ENCODE measurements at regions not wholly inside any gene's neighbourhood (a gene's known extent, or its start where the extent isn't known, plus 50 kb on each side); places are given as distances from the start of the nearest gene placed in this dataset.
"Not testable (repeated sequence)": the region's sequence is repeated elsewhere in the genome, so short reads cannot be mapped to it uniquely, and the experiment has no call there.

- TF ChIP-seq, protein P1, sequence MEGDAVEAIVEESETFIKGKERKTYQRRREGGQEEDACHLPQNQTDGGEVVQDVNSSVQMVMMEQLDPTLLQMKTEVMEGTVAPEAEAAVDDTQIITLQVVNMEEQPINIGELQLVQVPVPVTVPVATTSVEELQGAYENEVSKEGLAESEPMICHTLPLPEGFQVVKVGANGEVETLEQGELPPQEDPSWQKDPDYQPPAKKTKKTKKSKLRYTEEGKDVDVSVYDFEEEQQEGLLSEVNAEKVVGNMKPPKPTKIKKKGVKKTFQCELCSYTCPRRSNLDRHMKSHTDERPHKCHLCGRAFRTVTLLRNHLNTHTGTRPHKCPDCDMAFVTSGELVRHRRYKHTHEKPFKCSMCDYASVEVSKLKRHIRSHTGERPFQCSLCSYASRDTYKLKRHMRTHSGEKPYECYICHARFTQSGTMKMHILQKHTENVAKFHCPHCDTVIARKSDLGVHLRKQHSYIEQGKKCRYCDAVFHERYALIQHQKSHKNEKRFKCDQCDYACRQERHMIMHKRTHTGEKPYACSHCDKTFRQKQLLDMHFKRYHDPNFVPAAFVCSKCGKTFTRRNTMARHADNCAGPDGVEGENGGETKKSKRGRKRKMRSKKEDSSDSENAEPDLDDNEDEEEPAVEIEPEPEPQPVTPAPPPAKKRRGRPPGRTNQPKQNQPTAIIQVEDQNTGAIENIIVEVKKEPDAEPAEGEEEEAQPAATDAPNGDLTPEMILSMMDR (IDR thresholded peaks at IDR 0.05; ENCODE audit: low read depth, low read length, missing control alignments) = no peak
- H3K4me3 ChIP-seq (replicated peaks; ENCODE audit: low read depth, low read length) = no peak overlapping the region
- no peak for DNase-seq (ENCODE audit: extremely low read depth, low read depth)
These were observed 55.1 kb upstream of the SEPTIN5 start for GRCh38 chr22:19658967-19659804.

DNA sequence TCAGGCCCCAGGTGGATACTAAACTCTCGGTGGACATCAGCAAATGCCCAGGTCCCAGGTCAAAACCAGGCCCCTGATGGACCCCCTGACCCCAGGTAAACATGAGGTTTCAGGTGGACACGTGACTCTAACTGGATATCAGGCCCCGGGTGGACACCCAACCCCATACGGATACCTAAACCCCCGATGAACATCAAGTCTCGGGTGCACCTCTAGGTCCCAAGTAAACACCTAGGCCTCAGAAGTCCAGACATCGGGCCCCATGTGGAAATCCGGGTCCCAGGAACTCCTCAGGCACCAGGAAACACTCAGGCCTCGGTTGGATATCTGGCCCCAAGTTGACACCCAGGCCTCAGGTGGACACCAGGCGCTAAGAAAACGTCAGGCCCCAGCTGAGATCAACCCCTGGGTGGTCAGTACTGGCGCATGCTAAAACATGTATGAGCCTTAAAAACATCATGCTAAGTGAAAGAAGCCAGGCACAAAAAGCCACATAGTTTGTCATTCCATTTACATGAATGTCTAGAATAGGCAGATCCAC lies 54.4 kb upstream of the SEPTIN5 start:
- no peak overlapping the region for H3K4me3 ChIP-seq (replicated peaks; ENCODE audit: low read depth, low read length)
- DNase-seq (ENCODE audit: extremely low read depth, low read depth) = no peak
- TF ChIP-seq, protein P1 (IDR thresholded peaks at IDR 0.05; ENCODE audit: low read depth, low read length, missing control alignments) = no peak

- not testable (repeated sequence) for DNase-seq (ENCODE audit: extremely low read depth, low read depth); H3K4me3 ChIP-seq (replicated peaks; ENCODE audit: low read depth, low read length)
These were observed 53.7 kb upstream of the SEPTIN5 start for GRCh38 chr22:19660583-19660982.

DNA sequence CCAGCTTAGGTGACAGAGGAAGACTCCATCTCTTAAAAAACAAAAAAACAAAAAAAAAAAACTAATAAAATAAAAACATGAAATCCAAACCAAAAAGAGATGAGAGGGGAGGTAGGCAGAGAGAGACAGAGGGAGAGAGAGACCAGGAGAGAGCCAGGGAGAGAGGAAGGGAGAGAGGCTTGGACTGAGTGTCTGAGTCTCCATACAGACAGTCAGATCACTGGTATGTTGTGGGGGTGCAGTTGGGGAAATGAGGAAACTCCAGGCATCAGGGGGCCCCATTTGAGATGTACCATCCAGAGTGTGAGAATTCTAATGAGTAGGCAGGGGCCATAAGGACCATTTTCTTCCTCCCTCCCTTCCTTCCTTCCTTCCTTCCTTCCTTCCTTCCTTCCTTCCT lies 53.1 kb upstream of the SEPTIN5 start:
- H3K4me3 ChIP-seq (replicated peaks; ENCODE audit: low read depth, low read length) = no peak overlapping the region
- TF ChIP-seq, protein P1 (IDR thresholded peaks at IDR 0.05; ENCODE audit: low read depth, low read length, missing control alignments) = no peak
- DNase-seq (ENCODE audit: extremely low read depth, low read depth) = no peak

DNA sequence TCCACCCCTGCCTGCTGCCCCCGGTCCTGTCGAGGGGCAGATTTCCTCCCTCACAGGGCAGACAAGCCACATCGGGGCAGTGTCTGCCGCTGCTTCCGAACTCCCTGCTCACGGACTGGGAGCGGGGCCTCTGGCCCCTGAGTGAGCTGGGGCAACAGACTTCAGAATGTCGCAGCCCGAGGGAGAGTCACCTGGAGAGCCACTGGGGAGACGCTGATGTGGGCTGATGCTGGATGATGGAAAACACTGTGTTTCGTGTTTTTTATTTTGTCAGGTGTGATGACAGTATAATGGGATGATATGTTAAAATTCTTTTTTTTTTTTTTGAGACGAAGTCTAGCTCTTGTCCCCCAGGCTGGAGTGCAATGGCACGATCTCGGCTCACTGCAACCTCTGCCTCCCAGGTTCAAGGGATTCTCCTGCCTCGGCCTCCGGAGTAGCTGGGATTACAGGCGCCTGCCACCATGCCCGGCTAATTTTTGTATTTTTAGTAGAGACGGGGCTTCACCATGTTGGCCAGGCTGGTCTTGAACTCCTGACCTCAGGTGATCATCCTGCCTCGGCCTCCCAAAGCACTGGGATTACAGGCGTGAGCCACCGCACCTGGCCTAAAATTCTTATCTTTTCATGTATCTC lies 52.1 kb upstream of the SEPTIN5 start:
- H3K4me3 ChIP-seq (replicated peaks; ENCODE audit: low read depth, low read length); DNase-seq (ENCODE audit: extremely low read depth, low read depth): not testable (repeated sequence)

- H3K4me3 ChIP-seq (replicated peaks; ENCODE audit: low read depth, low read length) = no peak overlapping the region
- peak; percentile 22 for DNase-seq (ENCODE audit: extremely low read depth, low read depth)
- TF ChIP-seq, protein P1 (IDR thresholded peaks at IDR 0.05; ENCODE audit: low read depth, low read length, missing control alignments) = no peak
These were observed 51.0 kb upstream of the SEPTIN5 start for GRCh38 chr22:19663286-19663815.

DNA sequence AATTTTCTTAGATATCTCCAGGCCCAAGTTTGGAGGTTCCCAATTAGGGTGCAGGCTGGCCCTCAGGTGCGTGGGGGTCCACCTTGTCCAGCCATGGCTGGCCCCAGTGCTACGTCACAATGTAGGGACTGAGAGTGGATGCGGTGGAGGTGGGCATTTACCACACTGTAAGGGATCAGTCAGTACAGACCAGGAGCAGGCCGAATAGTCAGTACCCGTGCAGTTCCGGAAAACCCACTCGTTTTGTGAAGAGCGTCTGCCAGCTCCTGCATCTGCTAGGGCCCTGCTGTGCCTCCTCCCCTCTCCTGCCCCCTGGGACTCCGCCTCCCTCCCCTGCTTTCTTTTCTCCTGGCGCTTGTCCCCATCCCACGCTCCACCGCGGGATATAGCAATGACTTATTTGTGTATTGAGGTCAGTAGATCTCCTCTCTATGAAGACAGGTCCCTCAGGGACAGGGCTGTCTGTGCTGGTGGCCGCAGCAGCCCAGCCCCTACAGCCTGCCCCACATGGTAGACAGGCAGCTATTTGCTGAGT lies 50.4 kb upstream of the SEPTIN5 start:
- H3K4me3 ChIP-seq (replicated peaks; ENCODE audit: low read depth, low read length) = no peak overlapping the region
- no peak for DNase-seq (ENCODE audit: extremely low read depth, low read depth)
- TF ChIP-seq, protein P1 (IDR thresholded peaks at IDR 0.05; ENCODE audit: low read depth, low read length, missing control alignments) = no peak
